ENCODE measurements at regions not wholly inside any gene's neighbourhood (a gene's known extent, or its start where the extent isn't known, plus 50 kb on each side); places are given as distances from the start of the nearest gene placed in this dataset.

DNA sequence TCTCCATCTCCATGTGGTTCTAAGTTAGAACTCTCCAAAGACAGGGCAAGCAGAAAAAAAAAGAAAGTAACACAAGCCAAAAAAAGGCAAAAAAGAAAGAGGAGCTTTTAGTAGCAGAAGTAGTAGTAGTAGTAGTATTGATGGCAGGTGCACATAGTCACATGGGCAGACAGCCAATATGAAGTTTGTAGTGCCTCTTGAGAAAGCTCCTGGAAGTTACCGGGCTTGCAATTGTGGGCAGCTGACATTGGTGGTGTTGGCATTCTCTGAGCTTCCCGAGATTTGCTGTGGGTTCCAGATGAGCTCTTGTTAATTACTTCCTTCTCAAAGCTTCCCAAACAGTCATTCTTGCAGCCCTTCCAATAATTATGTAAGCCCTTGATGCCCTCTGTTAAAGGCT is 1128.5 kb downstream of the TYW1 start:
- FAIRE-seq (no peak), DNase-seq (no peak)
- intact Hi-C loops (cut with DNase I), result no loop called here

DNA sequence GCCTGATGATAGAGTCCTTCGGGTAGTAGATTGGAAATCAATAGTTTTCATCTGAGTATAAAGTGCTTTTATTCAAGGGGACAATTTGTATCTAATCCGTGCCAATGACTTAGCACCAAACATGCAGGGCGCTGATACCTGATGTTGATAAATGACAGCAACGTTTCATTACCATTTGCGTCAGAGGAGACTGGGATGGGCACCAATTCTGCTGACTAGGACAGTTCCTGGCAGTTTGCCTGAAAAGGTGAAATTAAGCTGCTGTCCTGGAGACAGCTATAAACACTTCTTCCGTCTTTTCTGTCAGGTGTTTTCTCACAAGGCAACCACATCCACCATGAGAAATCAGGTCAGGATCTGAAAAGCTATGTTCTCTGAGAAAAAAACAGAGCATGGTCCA is 1136.4 kb downstream of the TYW1 start:
- H3K4me1 ChIP-seq (ENCODE audit: control insufficient read depth in 2 of 3, insufficient read depth in 2 of 3, low read depth in 1 of 3, low read length in 3 of 3), result no peaks in the 10 kb centered on the region
- H3K27me3 ChIP-seq (ENCODE audit: control insufficient read depth, insufficient read depth, low read length), result no peaks in the 10 kb centered on the region
- H3K4me3 ChIP-seq (ENCODE audit: low read length in 3 of 3), result no peak overlapping the region
- no peak overlapping the region for H3K9ac ChIP-seq (ENCODE audit: low read length in 3 of 3)
- H3K27ac ChIP-seq (ENCODE audit: low read depth in 2 of 2, low read length in 2 of 2), result no peak overlapping the region
- intact Hi-C loops (cut with DNase I), result no loop called here
- FAIRE-seq (no peak), DNase-seq (no peak)
- H3K9me3 ChIP-seq (ENCODE audit: control insufficient read depth in 2 of 3, insufficient read depth in 1 of 3, low read length in 3 of 3), result no peaks in the 10 kb centered on the region
- TF ChIP-seq, protein P1, sequence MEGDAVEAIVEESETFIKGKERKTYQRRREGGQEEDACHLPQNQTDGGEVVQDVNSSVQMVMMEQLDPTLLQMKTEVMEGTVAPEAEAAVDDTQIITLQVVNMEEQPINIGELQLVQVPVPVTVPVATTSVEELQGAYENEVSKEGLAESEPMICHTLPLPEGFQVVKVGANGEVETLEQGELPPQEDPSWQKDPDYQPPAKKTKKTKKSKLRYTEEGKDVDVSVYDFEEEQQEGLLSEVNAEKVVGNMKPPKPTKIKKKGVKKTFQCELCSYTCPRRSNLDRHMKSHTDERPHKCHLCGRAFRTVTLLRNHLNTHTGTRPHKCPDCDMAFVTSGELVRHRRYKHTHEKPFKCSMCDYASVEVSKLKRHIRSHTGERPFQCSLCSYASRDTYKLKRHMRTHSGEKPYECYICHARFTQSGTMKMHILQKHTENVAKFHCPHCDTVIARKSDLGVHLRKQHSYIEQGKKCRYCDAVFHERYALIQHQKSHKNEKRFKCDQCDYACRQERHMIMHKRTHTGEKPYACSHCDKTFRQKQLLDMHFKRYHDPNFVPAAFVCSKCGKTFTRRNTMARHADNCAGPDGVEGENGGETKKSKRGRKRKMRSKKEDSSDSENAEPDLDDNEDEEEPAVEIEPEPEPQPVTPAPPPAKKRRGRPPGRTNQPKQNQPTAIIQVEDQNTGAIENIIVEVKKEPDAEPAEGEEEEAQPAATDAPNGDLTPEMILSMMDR (IDR thresholded peaks at IDR 0.05; ENCODE audit: borderline replicate concordance, extremely low read depth, insufficient read depth), result no peak
- H3K36me3 ChIP-seq (ENCODE audit: control insufficient read depth in 2 of 3, insufficient read depth in 3 of 3, low read length in 3 of 3), result no peaks in the 10 kb centered on the region

More for the DNA sequence above, 1128.5 kb downstream of the TYW1 start:
- H3K36me3 ChIP-seq (ENCODE audit: control insufficient read depth in 2 of 3, insufficient read depth in 3 of 3, low read length in 3 of 3), result no peaks in the 10 kb centered on the region
- TF ChIP-seq, protein P1 (IDR thresholded peaks at IDR 0.05; ENCODE audit: borderline replicate concordance, extremely low read depth, insufficient read depth), result no peak
- H3K9me3 ChIP-seq (ENCODE audit: control insufficient read depth in 2 of 3, insufficient read depth in 1 of 3, low read length in 3 of 3), result peaks cover 0 to 3% (median 0%) of the 10 kb centered on the region in 3 donors
- no peak overlapping the region for H3K9ac ChIP-seq (ENCODE audit: low read length in 3 of 3)
- H3K27ac ChIP-seq (ENCODE audit: low read depth in 2 of 2, low read length in 2 of 2), result no peak overlapping the region
- no peaks in the 10 kb centered on the region for H3K4me1 ChIP-seq (ENCODE audit: control insufficient read depth in 2 of 3, insufficient read depth in 2 of 3, low read depth in 1 of 3, low read length in 3 of 3)
- no peak overlapping the region for H3K4me3 ChIP-seq (ENCODE audit: low read length in 3 of 3)
- H3K27me3 ChIP-seq (ENCODE audit: control insufficient read depth, insufficient read depth, low read length), result no peaks in the 10 kb centered on the region

DNA sequence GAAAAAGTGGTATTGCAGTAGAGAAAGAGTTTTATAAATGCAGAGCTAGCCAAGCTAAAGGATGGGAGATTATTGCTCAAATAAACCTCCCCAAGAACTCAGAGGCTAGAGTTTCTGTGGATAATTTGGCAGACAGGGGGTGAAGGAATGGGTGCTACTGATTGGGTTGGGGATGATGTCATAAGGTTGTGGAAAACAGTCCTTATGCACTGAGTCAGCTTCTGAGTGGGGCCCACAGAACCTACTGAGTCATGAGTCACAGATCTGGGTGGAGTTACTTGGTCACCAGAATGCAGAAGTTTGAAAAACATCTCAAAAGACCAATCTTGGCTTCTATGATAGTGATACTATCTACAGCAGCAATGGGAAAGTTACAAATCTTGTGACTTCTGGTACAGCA is 1146.7 kb downstream of the TYW1 start:
- H3K27ac ChIP-seq (ENCODE audit: low read depth in 2 of 2, low read length in 2 of 2), result no peak overlapping the region
- intact Hi-C loops (cut with DNase I), result no loop called here
- no peaks in the 10 kb centered on the region for H3K36me3 ChIP-seq (ENCODE audit: control insufficient read depth in 2 of 3, insufficient read depth in 3 of 3, low read length in 3 of 3)
- TF ChIP-seq, protein P1 (IDR thresholded peaks at IDR 0.05; ENCODE audit: borderline replicate concordance, extremely low read depth, insufficient read depth), result no peak
- H3K27me3 ChIP-seq (ENCODE audit: control insufficient read depth, insufficient read depth, low read length), result no peaks in the 10 kb centered on the region
- FAIRE-seq (no peak), DNase-seq (no peak)
- H3K4me3 ChIP-seq (ENCODE audit: low read length in 3 of 3), result no peak overlapping the region
- no peaks in the 10 kb centered on the region for H3K4me1 ChIP-seq (ENCODE audit: control insufficient read depth in 2 of 3, insufficient read depth in 2 of 3, low read depth in 1 of 3, low read length in 3 of 3)
- no peak overlapping the region for H3K9ac ChIP-seq (ENCODE audit: low read length in 3 of 3)
- H3K9me3 ChIP-seq (ENCODE audit: control insufficient read depth in 2 of 3, insufficient read depth in 1 of 3, low read length in 3 of 3), result peaks cover 0 to 16% (median 1%) of the 10 kb centered on the region in 3 donors

DNA sequence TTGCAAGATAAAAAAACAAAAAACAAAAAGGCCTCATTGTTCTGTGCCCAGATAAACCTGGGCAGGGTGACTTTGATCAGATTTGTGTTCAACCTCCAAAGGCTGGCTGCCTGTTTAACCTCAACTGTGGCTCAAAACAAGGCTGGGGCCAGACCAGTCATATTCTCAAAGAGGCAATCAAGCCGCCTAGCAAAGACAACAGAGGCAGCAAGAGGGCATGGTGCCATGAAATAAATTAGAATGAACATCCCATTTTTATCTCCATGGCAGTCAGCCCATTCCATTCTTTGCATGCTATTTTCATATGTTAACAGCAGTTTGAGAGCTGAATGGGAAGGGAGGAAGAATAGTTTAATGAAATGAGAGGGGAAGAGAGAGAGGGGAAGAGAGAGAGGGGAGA is 1150.3 kb downstream of the TYW1 start:
- TF ChIP-seq, protein P1 (IDR thresholded peaks at IDR 0.05; ENCODE audit: borderline replicate concordance, extremely low read depth, insufficient read depth), result no peak
- no peaks in the 10 kb centered on the region for H3K4me1 ChIP-seq (ENCODE audit: control insufficient read depth in 2 of 3, insufficient read depth in 2 of 3, low read depth in 1 of 3, low read length in 3 of 3)
- H3K36me3 ChIP-seq (ENCODE audit: control insufficient read depth in 2 of 3, insufficient read depth in 3 of 3, low read length in 3 of 3), result no peaks in the 10 kb centered on the region
- peaks cover 0 to 14% (median 1%) of the 10 kb centered on the region in 3 donors for H3K9me3 ChIP-seq (ENCODE audit: control insufficient read depth in 2 of 3, insufficient read depth in 1 of 3, low read length in 3 of 3)
- FAIRE-seq (no peak), DNase-seq (no peak)
- H3K4me3 ChIP-seq (ENCODE audit: low read length in 3 of 3), result no peak overlapping the region
- no peak overlapping the region for H3K9ac ChIP-seq (ENCODE audit: low read length in 3 of 3)
- intact Hi-C loops (cut with DNase I), result no loop called here
- no peaks in the 10 kb centered on the region for H3K27me3 ChIP-seq (ENCODE audit: control insufficient read depth, insufficient read depth, low read length)
- H3K27ac ChIP-seq (ENCODE audit: low read depth in 2 of 2, low read length in 2 of 2), result no peak overlapping the region

Data from kidney (tissue), 13 donors.